ENCODE measurements at regions not wholly inside any gene's neighbourhood (a gene's known extent, or its start where the extent isn't known, plus 50 kb on each side); places are given as distances from the start of the nearest gene placed in this dataset.
A peak's percentile ranks its signal among the peaks of the same experiment; 100 is the strongest.
"Not testable (repeated sequence)": the region's sequence is repeated elsewhere in the genome, so short reads cannot be mapped to it uniquely, and the experiment has no call there.

DNA sequence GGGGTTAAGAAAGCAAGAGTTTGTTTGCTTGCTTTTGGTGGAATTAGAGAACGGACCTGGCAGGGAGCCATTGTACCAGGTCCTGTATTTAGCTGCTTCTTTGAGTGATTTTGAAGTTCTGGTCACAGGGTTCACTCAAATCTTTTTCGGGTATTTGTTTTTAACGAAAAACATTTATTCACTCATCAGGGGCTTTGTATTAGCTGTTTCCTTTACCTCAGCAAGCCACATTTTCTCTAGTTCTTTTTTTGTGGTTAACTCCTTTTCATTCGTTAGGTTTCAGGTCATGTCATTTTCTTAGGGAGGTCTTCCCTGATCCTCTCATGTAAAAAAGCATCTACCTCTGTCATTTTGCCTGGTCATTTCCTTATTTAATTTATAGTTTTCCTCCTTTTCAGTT is 1502.2 kb downstream of the GRIK2 start:
- DNase-seq, result no peak
- intact Hi-C loops (cut with DNase I), result no loop called here

GRCh38 chr6:102885165-102885564 is 1491.7 kb downstream of the GRIK2 start:
- intact Hi-C loops (cut with DNase I), result no loop called here
- no peak for DNase-seq

DNA sequence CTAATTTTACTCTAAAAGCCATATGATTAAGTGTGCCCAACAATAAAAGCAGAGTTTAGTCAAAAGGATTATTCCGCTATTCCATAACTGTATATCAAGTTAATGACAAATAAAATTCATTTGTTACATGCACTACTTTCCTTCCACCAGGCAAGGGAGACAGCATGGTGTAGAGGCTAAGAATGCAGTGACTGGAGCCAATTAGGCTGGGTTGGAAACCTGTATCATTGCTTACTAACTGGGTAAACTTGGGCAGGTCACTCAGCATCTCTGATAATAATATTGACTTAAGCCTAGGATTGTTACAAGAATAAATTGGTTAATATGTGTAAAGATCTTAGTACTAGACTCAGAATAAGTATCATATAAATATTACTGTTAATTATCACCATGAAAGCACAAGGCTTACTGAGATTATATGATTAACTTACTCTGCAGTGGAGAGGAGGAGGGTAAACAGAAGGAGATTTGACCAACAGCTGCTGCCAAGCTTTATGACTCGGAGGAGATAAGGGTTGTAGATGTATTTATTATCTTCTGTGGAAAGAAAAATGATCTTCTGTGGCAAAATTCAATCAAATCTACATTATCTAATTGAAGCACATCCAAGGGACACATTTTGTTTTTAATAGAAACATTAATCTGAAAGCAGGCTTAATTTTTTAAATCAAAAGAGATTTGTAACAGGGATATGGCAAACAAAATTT is 1459.9 kb downstream of the GRIK2 start:
- DNase-seq, result no peak
- intact Hi-C loops (cut with DNase I), result no loop called here

DNA sequence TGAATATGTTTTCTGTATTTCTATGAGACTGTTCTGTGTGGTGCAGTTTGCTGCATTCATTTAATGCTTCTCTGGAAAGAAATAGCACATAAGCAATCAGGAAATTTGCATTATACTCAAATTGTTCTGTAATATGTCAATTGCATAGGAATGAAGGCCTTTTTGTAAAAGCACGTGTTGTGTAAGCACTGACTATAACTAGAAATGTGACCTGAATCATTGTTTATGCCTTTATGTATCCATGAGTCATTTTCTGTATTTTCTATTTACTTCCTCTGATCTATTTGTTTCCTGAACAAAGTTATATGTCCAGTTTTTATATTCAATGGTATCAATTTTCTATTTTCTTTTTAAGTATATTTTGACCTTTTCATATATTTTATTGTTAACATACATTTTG is 1455.3 kb downstream of the GRIK2 start:
- intact Hi-C loops (cut with DNase I), result no loop called here
- DNase-seq, result no peak

DNA sequence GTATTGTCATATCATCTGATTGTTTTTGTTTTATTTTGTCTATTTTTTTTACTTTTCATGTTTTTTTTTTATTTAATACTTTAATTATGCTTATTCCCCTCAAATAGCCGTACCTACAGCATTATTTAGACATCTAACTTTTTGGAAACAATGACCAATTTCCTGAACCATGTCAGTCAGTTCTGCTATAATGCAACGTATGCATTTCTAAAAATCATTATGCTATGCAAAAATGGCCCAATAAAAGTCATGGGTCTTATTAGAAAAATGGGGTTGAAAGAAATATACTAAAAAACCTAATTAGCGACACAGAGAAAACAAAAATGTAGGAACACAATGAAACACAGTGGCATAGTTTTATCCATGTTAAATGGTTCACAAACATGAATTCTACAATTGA is 1454.7 kb downstream of the GRIK2 start:
- no peak for DNase-seq
- intact Hi-C loops (cut with DNase I), result no loop called here

DNA sequence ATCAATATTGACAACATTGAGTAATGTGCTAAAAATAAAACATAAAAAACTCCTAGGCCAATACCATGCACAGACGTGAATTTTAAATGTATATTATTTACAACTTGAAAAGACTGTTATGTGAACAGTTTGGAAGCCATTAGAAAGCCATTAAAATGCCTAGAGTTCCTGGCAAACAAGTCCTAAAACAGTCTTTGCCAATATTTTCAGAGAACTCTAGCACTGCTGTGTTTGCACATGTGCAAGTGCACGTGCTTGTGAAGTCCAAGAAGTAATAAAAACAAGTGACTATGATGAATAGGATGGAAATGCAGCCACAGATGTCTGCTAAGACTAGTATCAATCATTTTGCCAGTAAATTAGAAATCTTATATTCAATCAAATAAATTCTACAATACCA is 1447.6 kb downstream of the GRIK2 start:
- intact Hi-C loops (cut with DNase I), result no loop called here

GRCh38 chr6:102832021-102832420 is 1438.5 kb downstream of the GRIK2 start:
- DNase-seq, result no peak
- intact Hi-C loops (cut with DNase I), result no loop called here

More for the DNA sequence above, 1447.6 kb downstream of the GRIK2 start:
- DNase-seq, result no peak

DNA sequence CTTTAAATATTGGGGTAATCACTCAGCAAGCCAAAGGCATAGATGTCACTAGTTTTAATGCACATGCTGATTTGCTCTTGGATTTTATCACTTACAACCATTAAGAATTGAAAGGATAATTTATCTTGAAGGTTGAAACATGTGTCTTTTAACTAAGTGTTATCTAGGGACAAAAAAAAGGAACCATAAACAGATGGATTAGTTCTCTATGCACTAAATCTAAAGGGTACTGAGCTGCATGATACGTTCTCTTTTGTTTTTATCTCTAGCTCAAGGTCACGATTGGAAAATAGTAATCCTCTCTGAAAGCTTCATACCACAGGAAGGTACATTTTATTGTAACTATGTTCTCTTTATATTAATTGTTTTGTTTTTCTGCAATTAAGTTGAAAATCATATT is 1426.6 kb downstream of the GRIK2 start:
- intact Hi-C loops (cut with DNase I), result no loop called here
- DNase-seq, result no peak

- no peak for DNase-seq
- intact Hi-C loops (cut with DNase I), result no loop called here
These were observed 1421.7 kb downstream of the GRIK2 start for GRCh38 chr6:102815207-102815606.

- peak in 1 of 10 donors; percentile 48 for DNase-seq
- intact Hi-C loops (cut with DNase I), result no loop called here
These were observed 1420.2 kb downstream of the GRIK2 start for GRCh38 chr6:102813489-102814275.

GRCh38 chr6:102812242-102812641 is 1418.7 kb downstream of the GRIK2 start:
- intact Hi-C loops (cut with DNase I), result no loop called here
- no peak for DNase-seq

GRCh38 chr6:102808944-102809505 is 1415.5 kb downstream of the GRIK2 start:
- intact Hi-C loops (cut with DNase I); DNase-seq: not testable (repeated sequence)

- DNase-seq, result peak in 2 of 10 donors; percentile 40 to 53
- intact Hi-C loops (cut with DNase I), result no loop called here
These were observed 1405.5 kb downstream of the GRIK2 start for GRCh38 chr6:102799051-102799450.

DNA sequence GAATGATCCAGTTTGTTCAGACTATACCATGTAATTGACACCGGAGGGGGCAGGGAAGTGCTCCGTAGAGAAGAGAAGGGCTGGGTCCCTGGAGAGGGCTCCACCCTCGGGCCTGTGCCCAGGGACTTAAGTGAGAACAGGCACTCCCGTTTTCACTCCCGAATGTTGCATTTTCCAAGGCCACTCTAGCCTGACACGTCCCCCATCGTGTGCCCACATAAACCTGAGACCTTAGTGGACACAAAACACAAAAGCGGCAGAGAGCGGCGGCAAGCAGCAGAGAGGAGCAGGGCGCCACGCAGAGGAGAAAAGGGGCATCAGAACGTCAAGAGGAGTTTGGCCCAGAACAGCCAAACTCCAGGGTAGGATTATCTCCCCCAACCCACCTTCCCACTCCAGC is 1405.1 kb downstream of the GRIK2 start:
- DNase-seq, result no peak
- intact Hi-C loops (cut with DNase I), result no loop called here

DNA sequence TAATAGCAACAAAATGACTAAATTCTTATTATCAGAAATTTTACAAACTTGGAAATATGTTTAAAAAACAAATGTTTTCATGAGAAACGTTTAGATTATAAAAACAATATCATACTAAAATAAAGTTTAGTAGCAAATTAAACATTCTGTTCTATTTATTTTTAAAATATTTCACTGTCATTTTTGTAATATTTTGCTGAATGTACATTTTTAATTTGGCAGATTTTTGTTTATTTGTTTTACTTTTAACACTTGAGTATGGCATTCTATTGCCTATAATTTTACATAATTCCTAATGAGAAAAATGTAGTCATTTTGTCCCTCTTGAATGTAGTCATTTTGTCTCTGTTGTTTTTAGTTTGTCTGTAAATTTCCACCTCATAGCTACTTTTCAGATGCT is 1400.2 kb downstream of the GRIK2 start:
- intact Hi-C loops (cut with DNase I), result no loop called here
- DNase-seq, result no peak

DNA sequence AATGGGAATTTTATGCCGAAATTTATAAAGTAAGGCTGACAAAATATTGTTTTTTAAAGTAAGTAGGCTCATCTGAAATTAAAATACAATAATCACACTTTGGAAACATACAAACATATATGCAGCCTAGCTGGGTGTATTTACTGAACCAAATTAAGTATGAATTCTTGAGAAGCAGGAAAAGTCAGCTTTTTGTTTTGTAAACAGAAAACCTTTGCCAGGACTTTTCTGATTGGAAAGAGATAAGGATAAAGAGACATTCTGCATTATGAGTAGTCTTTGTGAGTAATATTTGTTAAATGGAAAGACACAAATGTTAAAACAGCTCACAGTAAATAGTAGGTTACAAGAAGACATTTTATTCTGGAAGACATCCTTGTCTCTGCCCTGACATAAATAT is 1380.8 kb downstream of the GRIK2 start:
- DNase-seq, result no peak
- intact Hi-C loops (cut with DNase I), result no loop called here

GRCh38 chr6:102773636-102774035 is 1380.1 kb downstream of the GRIK2 start:
- intact Hi-C loops (cut with DNase I), result no loop called here
- DNase-seq, result no peak

DNA sequence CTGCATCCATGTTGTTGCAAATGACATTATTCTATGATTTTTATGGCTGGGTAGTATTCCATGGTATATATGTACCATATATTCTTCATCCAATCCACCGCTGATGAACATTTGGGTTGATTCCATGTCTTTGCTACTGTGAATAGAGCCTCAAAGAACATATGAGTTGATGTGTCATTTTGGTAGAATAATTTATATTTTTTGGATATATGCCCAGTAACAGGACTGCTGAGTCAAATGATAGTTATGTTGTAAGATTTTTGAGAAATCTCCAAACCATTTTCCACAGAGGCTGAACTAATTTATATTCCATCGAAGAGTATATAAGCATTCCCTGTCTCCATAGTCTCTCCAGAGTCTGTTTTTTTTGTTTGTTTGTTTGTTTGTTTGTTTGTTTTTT is 1373.5 kb downstream of the GRIK2 start:
- DNase-seq, result no peak
- intact Hi-C loops (cut with DNase I), result no loop called here

DNA sequence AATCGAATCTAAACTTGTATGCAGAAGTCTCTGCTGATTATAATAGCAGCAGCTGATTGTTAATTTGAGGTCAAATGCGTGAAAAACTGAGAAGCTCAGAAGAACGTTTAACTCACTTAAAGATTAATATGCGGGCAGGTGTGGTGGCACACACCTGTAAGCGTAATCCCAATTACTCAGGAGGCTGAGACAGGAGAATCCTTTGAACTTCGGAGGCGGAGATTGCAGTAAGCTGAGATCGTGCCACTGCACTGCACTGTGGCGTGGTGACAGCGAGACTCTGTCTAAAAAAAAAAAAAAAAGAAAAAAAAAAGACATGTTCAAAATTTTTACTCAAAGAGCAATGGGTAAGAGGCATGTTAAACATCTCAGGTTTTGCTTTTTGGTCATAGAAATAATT is 1370.8 kb downstream of the GRIK2 start:
- intact Hi-C loops (cut with DNase I), result no loop called here
- DNase-seq, result no peak

DNA sequence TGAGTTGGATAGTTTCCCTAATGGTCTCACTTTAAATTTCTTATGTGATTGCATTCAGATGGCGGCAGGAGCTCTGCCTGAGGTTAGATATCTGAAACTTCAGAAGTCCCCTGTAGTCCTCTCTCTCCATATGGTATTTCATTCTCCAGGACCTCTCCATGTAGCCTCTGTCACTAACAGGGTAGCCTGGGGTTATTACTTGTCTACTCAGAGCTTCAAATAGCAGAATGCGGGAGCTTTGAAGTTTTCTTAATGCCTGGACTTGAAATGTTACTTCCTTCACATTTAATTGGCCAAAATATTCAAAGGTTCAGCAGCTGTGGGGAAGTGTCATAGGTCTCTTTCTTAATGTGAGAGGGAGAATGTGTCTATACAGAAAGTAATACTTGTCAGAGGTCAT is 1370.4 kb downstream of the GRIK2 start:
- DNase-seq, result no peak
- intact Hi-C loops (cut with DNase I), result no loop called here

GRCh38 chr6:102761872-102762271 is 1368.4 kb downstream of the GRIK2 start:
- intact Hi-C loops (cut with DNase I), result no loop called here
- no peak for DNase-seq

DNA sequence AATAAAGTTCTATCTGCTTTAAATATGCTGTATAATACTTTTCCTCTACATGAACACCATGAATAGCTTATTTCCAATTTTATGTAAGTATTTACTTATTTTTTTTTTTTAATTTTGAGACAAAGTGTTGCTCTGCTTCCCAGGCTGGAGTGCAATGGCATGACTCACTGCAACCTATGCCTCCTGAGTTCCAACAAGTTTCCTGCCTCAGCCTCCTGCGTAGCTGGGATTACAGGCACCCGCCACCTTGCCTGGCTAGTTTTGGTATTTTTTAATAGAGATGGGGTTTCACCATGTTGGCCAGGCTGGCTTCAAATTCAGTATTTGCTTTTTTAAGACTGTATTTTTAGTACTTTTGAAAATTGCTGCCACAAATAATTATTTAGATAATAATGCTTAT is 1365.9 kb downstream of the GRIK2 start:
- intact Hi-C loops (cut with DNase I), result no loop called here
- no peak for DNase-seq
